Mesothelial cell of epicardium (in vitro differentiated cells): ENCODE measurements at regions not wholly inside any gene's neighbourhood (a gene's known extent, or its start where the extent isn't known, plus 50 kb on each side); places are given as distances from the start of the nearest gene placed in this dataset.

ENCODE experiments used
- DNase-seq, 2 experiments: peaks; one replicate each; pipeline ENCODE4 v3.0.0; 2021; ENCODE audit warnings: low spot score in 2 of 2; ENCODE audit not compliant: unreplicated experiment in 2 of 2
- H3K27ac Mint-ChIP-seq: 2 replicates; pipeline ENCODE4 v1.8.0; 2021; ENCODE audit warnings: mixed read lengths
- H3K27me3 Mint-ChIP-seq: 2 replicates; pipeline ENCODE4 v1.8.0; 2021; ENCODE audit warnings: low read depth, mixed read lengths
- H3K36me3 Mint-ChIP-seq: 2 replicates; pipeline ENCODE4 v1.8.0; 2021; ENCODE audit warnings: mixed read lengths
- H3K4me1 Mint-ChIP-seq: 2 replicates; pipeline ENCODE4 v1.8.0; 2021; ENCODE audit warnings: mixed read lengths
- H3K4me3 Mint-ChIP-seq: 2 replicates; pipeline ENCODE4 v1.8.0; 2021; ENCODE audit warnings: mild to moderate bottlenecking, moderate library complexity, mixed read lengths
- H3K9me3 Mint-ChIP-seq: 2 replicates; pipeline ENCODE4 v1.8.0; 2021; ENCODE audit warnings: mixed read lengths
- CTCF ChIP-seq: fragments of 200-600 bp; sonication (generic); IDR thresholded peaks from one replicate; pipeline ENCODE4 v1.5.0; 2021; ENCODE audit warnings: antibody characterized with exemption; ENCODE audit not compliant: unreplicated experiment

GRCh38 chr6:95698271-95698670 lies 120.9 kb downstream of the MANEA start:
- TF ChIP-seq CTCF: no peak
- no peaks in the 10 kb centered on the region for H3K36me3 Mint-ChIP-seq
- no peak overlapping the region for H3K4me3 Mint-ChIP-seq
- no peak overlapping the region for H3K27ac Mint-ChIP-seq
- H3K4me1 Mint-ChIP-seq: no peaks in the 10 kb centered on the region
- H3K9me3 Mint-ChIP-seq: no peaks in the 10 kb centered on the region
- DNase-seq: no peak
- peaks cover 3% of the 10 kb centered on the region for H3K27me3 Mint-ChIP-seq

GRCh38 chr6:95723638-95724037 lies 146.3 kb downstream of the MANEA start:
- Mint-ChIP-seq H3K27me3 (no peaks in the 10 kb centered on the region), H3K36me3 (no peaks in the 10 kb centered on the region), H3K9me3 (peaks cover 25% of the 10 kb centered on the region), H3K4me1 (peaks cover 2% of the 10 kb centered on the region), H3K4me3 (no peak overlapping the region), H3K27ac (no peak overlapping the region)
- TF ChIP-seq CTCF: no peak
- no peak for DNase-seq

- H3K36me3 Mint-ChIP-seq: no peaks in the 10 kb centered on the region
- H3K4me1 Mint-ChIP-seq: peaks cover 2% of the 10 kb centered on the region
- H3K4me3 Mint-ChIP-seq: no peak overlapping the region
- no peak for TF ChIP-seq CTCF
- no peak for DNase-seq
- no peak overlapping the region for H3K27ac Mint-ChIP-seq
- no peaks in the 10 kb centered on the region for H3K27me3 Mint-ChIP-seq
- H3K9me3 Mint-ChIP-seq: peaks cover 7% of the 10 kb centered on the region
These were observed 148.0 kb downstream of the MANEA start for GRCh38 chr6:95725344-95725743.

GRCh38 chr6:95740157-95740556 lies 162.8 kb downstream of the MANEA start:
- Mint-ChIP-seq H3K36me3 (no peaks in the 10 kb centered on the region), H3K27ac (no peak overlapping the region), H3K9me3 (peaks cover 4% of the 10 kb centered on the region), H3K27me3 (no peaks in the 10 kb centered on the region), H3K4me3 (no peak overlapping the region), H3K4me1 (peaks cover 7% of the 10 kb centered on the region)
- TF ChIP-seq CTCF: no peak
- no peak for DNase-seq

GRCh38 chr6:95741045-95741444 lies 163.7 kb downstream of the MANEA start:
- H3K4me3 Mint-ChIP-seq: no peak overlapping the region
- DNase-seq: no peak
- no peak overlapping the region for H3K27ac Mint-ChIP-seq
- no peaks in the 10 kb centered on the region for H3K9me3 Mint-ChIP-seq
- H3K36me3 Mint-ChIP-seq: no peaks in the 10 kb centered on the region
- peaks cover 7% of the 10 kb centered on the region for H3K4me1 Mint-ChIP-seq
- no peak for TF ChIP-seq CTCF
- no peaks in the 10 kb centered on the region for H3K27me3 Mint-ChIP-seq

GRCh38 chr6:95742767-95743289 lies 165.5 kb downstream of the MANEA start:
- H3K27ac Mint-ChIP-seq: no peak overlapping the region
- H3K27me3 Mint-ChIP-seq: no peaks in the 10 kb centered on the region
- peaks cover 7% of the 10 kb centered on the region for H3K4me1 Mint-ChIP-seq
- no peak overlapping the region for H3K4me3 Mint-ChIP-seq
- no peaks in the 10 kb centered on the region for H3K36me3 Mint-ChIP-seq
- no peak for DNase-seq
- no peaks in the 10 kb centered on the region for H3K9me3 Mint-ChIP-seq
- no peak for TF ChIP-seq CTCF
